ENCODE measurements at regions not wholly inside any gene's neighbourhood (a gene's known extent, or its start where the extent isn't known, plus 50 kb on each side); places are given as distances from the start of the nearest gene placed in this dataset.

GRCh38 chr20:12815778-12816408, 192.9 kb upstream of the SPTLC3 start:
- TF ChIP-seq CTCF (IDR thresholded peaks at IDR 0.05; ENCODE audit: low read length, missing control alignments), result no peak
- H3K4me3 ChIP-seq (replicated peaks; ENCODE audit: low read depth, low read length), result no peak overlapping the region
- no peak for DNase-seq (ENCODE audit: low read depth)

GRCh38 chr20:12821249-12821648, 187.5 kb upstream of the SPTLC3 start:
- no peak for DNase-seq (ENCODE audit: low read depth)
- H3K4me3 ChIP-seq (replicated peaks; ENCODE audit: low read depth, low read length), result no peak overlapping the region

GRCh38 chr20:12823734-12824133, 185.0 kb upstream of the SPTLC3 start:
- no peak overlapping the region for H3K4me3 ChIP-seq (replicated peaks; ENCODE audit: low read depth, low read length)
- DNase-seq (ENCODE audit: low read depth), result no peak
- TF ChIP-seq CTCF (IDR thresholded peaks at IDR 0.05; ENCODE audit: low read length, missing control alignments), result no peak

More at GRCh38 chr20:12821249-12821648, 187.5 kb upstream of the SPTLC3 start:
- TF ChIP-seq CTCF (IDR thresholded peaks at IDR 0.05; ENCODE audit: low read length, missing control alignments), result no peak

GRCh38 chr20:12824328-12825225, 184.2 kb upstream of the SPTLC3 start:
- TF ChIP-seq CTCF (IDR thresholded peaks at IDR 0.05; ENCODE audit: low read length, missing control alignments), result no peak
- DNase-seq (ENCODE audit: low read depth), result no peak

GRCh38 chr20:12825226-12825595, 183.6 kb upstream of the SPTLC3 start:
- TF ChIP-seq CTCF (IDR thresholded peaks at IDR 0.05; ENCODE audit: low read length, missing control alignments), result no peak
- H3K4me3 ChIP-seq (replicated peaks; ENCODE audit: low read depth, low read length), result no peak overlapping the region
- no peak for DNase-seq (ENCODE audit: low read depth)

More at GRCh38 chr20:12824328-12825225, 184.2 kb upstream of the SPTLC3 start:
- no peak overlapping the region for H3K4me3 ChIP-seq (replicated peaks; ENCODE audit: low read depth, low read length)

- H3K4me3 ChIP-seq (replicated peaks; ENCODE audit: low read depth, low read length), result no peak overlapping the region
These were observed 180.9 kb upstream of the SPTLC3 start for GRCh38 chr20:12827816-12828385.

More at GRCh38 chr20:12827816-12828385, 180.9 kb upstream of the SPTLC3 start:
- no peak for TF ChIP-seq CTCF (IDR thresholded peaks at IDR 0.05; ENCODE audit: low read length, missing control alignments)
- no peak for DNase-seq (ENCODE audit: low read depth)

All from fibroblast of pulmonary artery (primary cell).